SU-DHL-6 (cell line): ENCODE measurements at regions not wholly inside any gene's neighbourhood (a gene's known extent, or its start where the extent isn't known, plus 50 kb on each side); places are given as distances from the start of the nearest gene placed in this dataset.
"Not testable (repeated sequence)": the region's sequence is repeated elsewhere in the genome, so short reads cannot be mapped to it uniquely, and the experiment has no call there.

Experiments used
- EZH2phosphoT487 ChIP-seq: fragments of 200-600 bp; sonication (generic), shearing (Covaris generic); conservative IDR thresholded peaks from 2 replicates; pipeline ENCODE4 v1.6.1; 2018; ENCODE audit warnings: mild to moderate bottlenecking, antibody characterized with exemption, low read length, moderate library complexity, mixed read lengths
- TF ChIP-seq, protein P1 (sequence below): fragments of 200-600 bp; sonication (generic); IDR thresholded peaks from one replicate; pipeline ENCODE4 v1.5.1; 2017; ENCODE audit warnings: antibody characterized with exemption, mild to moderate bottlenecking, low read length, moderate library complexity; ENCODE audit not compliant: insufficient read depth, poor library complexity, severe bottlenecking

DNA sequence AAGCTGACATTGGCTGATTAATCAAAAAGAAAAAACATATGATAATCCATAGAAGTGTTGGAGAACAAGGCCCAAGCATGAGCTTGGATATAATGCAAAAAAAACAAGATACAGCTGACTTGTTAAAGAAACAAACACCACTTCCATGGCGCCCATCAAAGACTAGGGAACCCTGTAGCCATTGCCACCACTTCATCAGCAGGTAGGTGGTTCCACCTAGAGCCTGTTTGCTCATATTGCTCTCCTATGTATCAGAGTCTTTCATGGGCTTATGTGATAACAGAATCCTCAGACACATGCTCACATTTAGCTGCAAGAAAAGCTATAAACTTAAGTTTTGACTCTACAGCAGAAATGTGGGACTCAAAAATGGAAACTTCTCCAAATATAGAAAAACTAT, 2179.9 kb downstream of the EPHA3 start:
- TF ChIP-seq, protein P1, sequence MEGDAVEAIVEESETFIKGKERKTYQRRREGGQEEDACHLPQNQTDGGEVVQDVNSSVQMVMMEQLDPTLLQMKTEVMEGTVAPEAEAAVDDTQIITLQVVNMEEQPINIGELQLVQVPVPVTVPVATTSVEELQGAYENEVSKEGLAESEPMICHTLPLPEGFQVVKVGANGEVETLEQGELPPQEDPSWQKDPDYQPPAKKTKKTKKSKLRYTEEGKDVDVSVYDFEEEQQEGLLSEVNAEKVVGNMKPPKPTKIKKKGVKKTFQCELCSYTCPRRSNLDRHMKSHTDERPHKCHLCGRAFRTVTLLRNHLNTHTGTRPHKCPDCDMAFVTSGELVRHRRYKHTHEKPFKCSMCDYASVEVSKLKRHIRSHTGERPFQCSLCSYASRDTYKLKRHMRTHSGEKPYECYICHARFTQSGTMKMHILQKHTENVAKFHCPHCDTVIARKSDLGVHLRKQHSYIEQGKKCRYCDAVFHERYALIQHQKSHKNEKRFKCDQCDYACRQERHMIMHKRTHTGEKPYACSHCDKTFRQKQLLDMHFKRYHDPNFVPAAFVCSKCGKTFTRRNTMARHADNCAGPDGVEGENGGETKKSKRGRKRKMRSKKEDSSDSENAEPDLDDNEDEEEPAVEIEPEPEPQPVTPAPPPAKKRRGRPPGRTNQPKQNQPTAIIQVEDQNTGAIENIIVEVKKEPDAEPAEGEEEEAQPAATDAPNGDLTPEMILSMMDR, result peak; percentile 32
- not testable (repeated sequence) for TF ChIP-seq EZH2phosphoT487
